Stimulated activated CD8-positive, alpha-beta memory T cell treated with anti-CD3 and anti-CD28 coated beads, Interleukin-12 subunit alpha, Interleukin-12 subunit beta, amount 100 ng/mL, for 1 hour (primary cell): ENCODE measurements at regions not wholly inside any gene's neighbourhood (a gene's known extent, or its start where the extent isn't known, plus 50 kb on each side); places are given as distances from the start of the nearest gene placed in this dataset.

Experiments used
- DNase-seq: peaks from one replicate; pipeline ENCODE4 v3.0.0-alpha.2; 2020; ENCODE audit warnings: low read depth

DNA sequence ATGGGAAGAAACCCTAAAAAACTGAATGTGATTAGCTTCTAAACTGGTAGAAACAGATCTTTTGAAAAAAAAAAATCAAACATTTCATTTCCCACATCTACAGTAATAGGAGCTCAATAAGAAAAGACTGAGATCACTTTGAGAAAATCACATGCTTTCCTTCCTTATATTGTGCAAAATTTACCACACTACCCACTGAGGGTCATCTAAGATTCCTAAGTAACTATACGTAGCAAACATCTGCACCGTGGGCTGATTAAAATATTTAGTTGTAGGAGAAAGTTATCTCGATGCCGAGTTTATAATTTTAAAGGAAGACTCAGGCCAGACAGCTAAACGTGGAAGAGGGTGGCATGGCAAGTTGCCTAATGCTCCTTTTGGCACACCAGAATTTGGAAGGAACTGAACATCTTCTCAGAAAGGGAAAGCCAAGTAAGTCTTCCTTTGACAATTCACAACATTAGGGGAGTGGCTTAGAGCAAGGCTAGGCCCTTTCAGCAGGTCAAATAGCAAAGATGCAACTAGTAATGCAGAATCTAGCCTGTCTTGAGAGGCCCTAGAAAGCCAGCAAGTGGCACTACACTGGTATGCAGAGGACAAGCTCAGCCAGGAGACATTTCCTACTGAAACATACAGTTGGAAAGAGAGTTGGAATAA is 128.0 kb downstream of the TMA16 start:
- DNase-seq = no peak

- no peak for DNase-seq
Measured at GRCh38 chr4:163623787-163624186, 129.3 kb downstream of the TMA16 start.

GRCh38 chr4:163624727-163625126 is 130.2 kb downstream of the TMA16 start:
- no peak for DNase-seq

GRCh38 chr4:163631288-163631687 is 136.8 kb downstream of the TMA16 start:
- DNase-seq = no peak

DNA sequence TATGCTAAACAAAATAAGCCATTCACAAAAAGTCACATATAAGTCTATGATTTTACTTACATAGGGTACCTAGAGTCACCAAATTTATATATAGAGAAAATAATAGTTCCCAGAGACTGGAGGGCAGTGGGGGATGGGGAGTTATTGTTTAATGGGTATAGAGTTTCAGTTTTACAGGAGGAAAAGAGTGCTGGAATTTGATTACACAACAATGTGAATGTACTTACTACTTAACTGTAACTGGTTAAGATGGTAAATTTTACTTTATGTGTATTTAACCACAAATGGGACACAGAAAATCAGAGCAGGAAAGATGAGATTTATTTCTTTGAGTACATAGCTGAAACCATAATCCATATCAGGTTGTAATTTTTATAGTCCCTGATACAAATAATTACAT is 144.4 kb downstream of the TMA16 start:
- DNase-seq = no peak

DNA sequence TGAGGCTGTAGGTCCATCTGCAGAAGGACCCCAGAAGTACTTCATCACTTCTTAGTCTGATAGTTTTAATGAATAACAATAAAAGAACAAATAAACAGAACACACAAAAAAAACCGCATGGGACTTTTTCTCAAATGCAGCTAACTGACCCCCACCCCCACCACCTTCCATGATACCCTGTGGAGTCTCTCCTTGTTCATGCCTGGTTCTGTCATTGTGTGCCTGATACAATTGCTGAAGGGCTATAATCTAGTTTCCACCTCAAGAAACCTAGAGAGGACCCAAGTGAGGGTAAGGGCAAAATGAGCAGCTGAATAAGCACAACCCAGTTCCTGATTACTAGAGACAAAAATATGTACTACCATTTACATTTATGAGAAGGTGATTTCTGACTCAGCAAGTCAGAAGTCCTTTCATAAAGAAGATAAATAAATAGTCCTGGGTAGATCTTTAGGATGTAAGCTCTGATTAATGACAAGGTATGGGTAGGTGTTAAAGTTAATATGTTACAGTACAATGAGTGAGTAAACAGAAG is 155.1 kb downstream of the TMA16 start:
- DNase-seq = no peak

DNA sequence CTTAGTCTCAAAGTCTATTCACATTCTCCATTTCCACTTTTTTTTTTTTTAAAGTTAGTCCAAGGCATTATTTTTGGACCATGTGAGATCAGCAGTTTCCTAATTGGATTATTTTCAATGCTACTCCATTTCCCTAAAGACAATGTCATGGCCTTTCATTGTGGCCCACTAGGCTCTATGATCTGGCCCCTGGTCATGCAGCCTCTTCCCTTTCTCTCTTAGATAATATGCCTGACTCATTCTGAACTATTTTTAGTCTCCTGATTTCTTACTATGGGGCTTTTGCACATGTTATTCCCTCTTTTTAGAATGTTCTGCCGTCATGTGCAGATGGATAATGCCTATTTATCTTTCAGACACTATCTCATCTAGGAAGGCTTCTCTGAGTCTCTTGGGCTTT is 157.3 kb downstream of the TMA16 start:
- no peak for DNase-seq

- no peak for DNase-seq
Measured at GRCh38 chr4:163654621-163655020, 160.1 kb downstream of the TMA16 start.

DNA sequence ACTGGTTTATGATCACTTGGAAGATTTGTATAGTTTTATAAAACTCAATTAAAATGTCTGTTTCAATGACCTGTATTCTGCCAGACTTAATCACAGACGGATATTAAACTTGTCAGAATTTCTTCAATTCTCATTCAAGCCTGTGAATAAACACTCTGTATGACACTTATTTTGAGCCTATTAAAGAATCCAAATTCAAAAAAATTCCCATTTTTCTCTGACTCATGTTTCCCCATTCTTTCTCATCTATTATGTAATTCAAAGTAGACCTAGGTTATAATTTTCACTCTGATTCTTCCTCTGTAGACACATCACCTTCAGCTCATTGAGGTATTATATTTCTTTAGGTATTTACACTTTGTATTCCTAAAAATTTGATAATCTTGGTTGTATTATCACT is 166.1 kb downstream of the TMA16 start:
- no peak for DNase-seq

GRCh38 chr4:163662768-163663167 is 168.3 kb downstream of the TMA16 start:
- DNase-seq = no peak

- no peak for DNase-seq
Measured at GRCh38 chr4:163663454-163664225, 169.2 kb downstream of the TMA16 start.

- no peak for DNase-seq
Measured at GRCh38 chr4:163665101-163665500, 170.6 kb downstream of the TMA16 start.

DNA sequence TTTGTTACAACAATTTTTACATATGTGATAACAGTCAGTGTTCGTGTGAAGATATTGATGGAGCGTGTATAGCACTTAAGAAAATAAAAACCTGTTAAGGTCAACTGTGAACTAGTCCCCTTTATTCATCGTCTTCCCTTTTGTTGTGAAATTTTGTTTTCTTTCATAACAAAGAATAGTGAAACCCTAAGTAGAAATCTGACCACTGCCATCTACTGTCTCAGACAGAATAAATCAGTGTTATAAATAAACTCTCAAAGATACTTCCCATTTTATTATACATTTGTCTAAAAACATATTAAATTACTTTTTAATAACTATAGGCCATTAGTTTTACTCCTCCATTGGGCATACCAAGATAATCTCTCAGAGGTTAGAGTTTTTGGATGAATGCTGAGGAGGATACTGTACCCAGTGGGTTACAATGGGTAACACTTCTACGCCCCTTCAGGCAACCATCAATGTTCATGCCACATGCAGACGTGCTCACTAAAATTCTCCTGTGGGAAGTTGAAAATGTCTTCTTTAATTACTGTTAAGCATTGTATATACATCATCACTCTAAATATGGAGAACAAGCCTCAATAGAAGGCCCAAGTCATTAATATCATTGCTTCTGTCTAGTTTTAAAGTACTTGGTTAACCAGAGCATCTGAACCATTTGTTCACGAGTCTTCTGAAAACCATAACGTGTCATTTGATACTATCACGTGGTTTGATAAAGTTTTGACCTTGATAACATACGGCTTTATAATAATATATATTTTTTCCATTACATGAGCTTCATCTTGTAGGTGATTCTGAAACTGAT is 171.2 kb downstream of the TMA16 start:
- DNase-seq = no peak

- no peak for DNase-seq
Measured at GRCh38 chr4:163666332-163666873, 171.9 kb downstream of the TMA16 start.

DNA sequence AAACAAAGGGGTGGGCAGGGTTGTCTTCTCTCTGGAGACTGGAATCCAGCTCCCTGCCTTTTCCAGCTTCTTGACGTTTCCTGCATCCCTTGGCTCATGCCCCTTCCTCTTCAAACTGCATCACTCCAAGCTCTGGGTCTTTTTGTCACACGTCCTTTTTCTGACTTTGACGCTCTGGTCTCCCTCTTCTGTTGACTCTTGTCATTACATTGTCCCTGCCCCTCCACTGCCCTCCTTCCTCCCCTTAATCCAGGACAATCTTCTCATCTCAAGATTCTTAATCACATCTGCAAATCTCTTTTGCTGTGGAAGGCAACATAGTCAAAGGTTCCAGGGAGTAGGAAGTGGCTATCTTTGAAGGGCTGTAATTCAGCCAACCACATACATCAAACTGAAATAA is 178.3 kb downstream of the TMA16 start:
- no peak for DNase-seq

GRCh38 chr4:163673848-163674697 is 179.6 kb downstream of the TMA16 start:
- no peak for DNase-seq

DNA sequence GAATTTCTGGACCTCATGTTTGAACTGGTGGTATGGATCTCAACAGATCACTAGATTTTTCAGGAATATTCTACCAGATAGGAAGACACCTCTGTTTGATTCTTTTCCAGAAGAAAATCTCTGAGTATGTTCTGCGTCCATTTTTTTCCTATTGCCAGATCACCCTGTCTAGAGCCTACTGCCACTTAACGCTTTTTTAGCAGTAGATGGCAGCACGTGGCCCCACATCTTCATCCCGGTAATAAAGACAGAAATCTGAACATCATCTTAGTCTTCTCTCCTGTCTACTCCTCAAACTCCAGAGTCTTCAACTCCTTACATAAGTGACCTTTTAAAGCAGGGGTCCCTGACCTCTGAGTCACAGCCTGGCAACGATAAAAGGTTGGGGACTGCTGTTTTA is 184.7 kb downstream of the TMA16 start:
- no peak for DNase-seq

DNA sequence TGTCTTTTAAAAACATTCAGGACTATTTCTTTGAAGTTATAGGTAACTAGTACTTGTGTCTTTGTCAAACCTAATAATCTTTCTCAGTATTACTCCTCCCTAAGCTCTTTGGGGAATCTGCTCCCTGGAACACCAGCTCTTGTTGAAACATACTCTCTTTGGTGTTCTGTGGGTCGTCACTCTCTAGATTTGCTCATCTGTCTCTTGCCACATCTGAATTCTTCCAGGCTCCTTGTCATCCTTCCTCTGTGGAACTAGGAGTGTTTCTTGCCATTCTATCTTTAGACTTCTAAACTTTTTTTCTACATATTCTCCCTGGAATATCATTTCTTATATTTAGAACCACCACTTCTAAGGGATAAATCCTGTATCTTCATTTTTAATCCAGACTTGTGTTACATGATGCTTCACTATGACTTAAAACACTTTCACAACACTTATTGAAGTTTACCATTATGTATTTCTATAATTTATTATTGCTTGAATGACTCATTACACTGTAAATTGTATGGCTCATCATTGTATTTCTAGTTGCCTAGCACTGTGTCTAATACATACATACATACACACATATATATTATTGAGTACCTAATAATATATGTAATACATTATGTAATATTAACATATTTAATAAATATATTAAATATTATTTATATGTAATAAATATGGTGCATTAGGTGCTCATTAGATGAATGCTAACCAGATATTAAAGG is 186.1 kb downstream of the TMA16 start:
- DNase-seq = no peak

GRCh38 chr4:163681208-163681821 is 186.8 kb downstream of the TMA16 start:
- DNase-seq = peak; percentile 4

DNA sequence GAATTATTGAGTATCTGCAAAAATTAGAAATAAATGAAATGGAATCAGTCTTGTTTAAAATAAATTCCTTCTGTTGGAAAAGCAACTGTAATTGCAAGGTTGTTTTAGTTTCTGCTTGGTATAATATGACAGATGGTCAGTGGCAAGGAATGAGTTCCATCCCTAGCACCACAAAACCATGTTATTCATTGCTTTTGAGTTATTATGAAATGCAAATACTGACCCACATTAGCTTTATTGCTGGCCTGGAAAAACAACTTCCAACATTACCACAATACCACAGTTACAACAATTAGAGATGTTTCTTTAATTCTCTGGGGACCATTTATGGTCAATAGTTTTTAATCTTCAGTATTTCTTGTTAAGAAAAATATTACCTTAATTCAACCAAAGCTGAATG is 194.4 kb downstream of the TMA16 start:
- no peak for DNase-seq
